VCaP (cell line): ENCODE measurements at regions not wholly inside any gene's neighbourhood (a gene's known extent, or its start where the extent isn't known, plus 50 kb on each side); places are given as distances from the start of the nearest gene placed in this dataset.

Experiments
- H3K27ac ChIP-seq: fragments of 450-650 bp; 2 replicates; pipeline ENCODE4 v1.5.1; 2017
- TF ChIP-seq, protein P1 (sequence below): fragments of 450-650 bp; conservative IDR thresholded peaks from 2 replicates; pipeline ENCODE4 v1.5.1; 2017; ENCODE audit warnings: mild to moderate bottlenecking, moderate library complexity

DNA sequence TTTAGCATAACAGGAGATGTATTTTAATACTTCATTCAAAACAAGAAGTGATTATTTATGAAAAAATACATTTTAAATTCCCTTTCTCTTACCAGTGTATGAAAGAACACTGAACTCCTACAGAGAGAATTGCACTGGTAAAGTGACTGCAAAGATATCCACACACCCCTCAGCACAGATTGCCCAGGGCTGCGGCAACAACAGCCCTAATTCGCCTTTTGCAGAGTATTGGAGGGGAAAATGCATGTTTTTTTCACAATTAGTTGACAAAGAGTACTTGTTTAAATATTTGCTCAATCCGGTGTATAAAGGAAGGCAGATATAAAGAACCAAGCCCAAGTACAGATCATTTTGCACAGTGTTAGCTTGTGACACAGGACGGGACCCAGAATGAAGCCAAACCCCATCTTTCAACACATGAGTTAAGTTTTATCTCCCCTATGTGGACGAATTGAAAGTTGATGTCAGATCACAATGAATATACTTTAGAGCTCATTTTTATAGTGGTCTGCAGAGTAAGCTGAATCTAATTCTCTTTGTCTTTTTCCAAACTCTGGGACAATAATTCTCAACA is 551.4 kb upstream of the IGFBP7 start:
- TF ChIP-seq, protein P1, sequence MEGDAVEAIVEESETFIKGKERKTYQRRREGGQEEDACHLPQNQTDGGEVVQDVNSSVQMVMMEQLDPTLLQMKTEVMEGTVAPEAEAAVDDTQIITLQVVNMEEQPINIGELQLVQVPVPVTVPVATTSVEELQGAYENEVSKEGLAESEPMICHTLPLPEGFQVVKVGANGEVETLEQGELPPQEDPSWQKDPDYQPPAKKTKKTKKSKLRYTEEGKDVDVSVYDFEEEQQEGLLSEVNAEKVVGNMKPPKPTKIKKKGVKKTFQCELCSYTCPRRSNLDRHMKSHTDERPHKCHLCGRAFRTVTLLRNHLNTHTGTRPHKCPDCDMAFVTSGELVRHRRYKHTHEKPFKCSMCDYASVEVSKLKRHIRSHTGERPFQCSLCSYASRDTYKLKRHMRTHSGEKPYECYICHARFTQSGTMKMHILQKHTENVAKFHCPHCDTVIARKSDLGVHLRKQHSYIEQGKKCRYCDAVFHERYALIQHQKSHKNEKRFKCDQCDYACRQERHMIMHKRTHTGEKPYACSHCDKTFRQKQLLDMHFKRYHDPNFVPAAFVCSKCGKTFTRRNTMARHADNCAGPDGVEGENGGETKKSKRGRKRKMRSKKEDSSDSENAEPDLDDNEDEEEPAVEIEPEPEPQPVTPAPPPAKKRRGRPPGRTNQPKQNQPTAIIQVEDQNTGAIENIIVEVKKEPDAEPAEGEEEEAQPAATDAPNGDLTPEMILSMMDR, result no peak
- H3K27ac ChIP-seq, result no peak overlapping the region

DNA sequence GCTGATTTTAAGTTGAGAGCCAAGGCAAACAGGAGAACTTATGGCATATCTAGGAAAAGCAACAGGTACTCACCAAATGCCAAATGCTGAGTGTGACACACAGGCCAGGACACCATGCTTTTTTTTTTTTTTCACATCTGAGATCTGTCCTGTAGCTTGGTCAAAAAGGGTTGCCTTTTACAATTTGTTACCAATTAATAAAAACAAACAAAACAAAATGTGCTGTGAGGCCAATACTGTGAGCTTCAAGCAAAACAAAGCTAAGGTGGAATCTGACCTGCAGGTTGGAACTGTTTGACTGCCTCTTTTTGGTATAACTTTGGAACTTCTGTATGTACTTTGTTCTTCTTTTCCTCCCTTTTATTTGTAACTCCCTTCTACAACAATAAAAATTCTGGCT is 548.5 kb upstream of the IGFBP7 start:
- TF ChIP-seq, protein P1, result no peak
- H3K27ac ChIP-seq, result no peak overlapping the region

DNA sequence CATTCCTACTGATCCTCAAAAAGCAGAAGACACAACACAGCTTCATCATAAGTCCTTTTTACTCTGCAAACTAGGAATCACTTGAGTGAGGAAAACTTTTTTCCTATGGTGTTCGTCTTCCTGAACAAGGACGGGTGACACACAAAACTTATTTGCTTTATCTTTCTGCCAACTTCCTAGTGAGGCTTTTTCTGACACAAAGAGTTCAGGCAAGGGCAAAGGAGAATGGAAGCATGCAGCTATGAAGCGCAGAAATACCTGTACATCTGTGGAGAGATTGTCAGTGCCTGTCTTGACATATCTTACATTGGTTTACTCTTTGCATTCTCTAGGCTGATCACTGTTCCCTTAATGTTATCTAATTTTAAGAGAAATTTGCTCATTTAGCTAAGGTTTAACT is 548.0 kb upstream of the IGFBP7 start:
- H3K27ac ChIP-seq, result no peak overlapping the region
- TF ChIP-seq, protein P1, result no peak

DNA sequence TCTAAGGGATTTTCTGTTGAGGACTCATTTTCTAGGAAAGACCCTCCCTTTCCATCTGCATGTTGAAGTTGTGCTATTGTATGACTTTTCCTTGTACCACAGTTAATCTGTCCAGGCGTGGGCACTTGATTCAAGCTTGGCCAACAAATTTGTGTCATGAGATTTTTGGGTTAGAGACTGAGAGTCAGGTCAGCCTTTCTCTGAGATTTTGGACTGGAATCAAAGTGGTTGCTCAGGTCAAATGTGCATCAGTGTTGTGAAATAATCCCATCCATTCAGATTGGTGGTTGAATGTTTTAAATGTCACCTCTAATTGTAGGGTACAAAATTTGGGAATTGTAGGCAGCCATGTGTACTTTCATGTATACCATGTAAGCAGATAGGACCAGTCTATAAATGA is 545.2 kb upstream of the IGFBP7 start:
- TF ChIP-seq, protein P1, result no peak
- no peak overlapping the region for H3K27ac ChIP-seq

DNA sequence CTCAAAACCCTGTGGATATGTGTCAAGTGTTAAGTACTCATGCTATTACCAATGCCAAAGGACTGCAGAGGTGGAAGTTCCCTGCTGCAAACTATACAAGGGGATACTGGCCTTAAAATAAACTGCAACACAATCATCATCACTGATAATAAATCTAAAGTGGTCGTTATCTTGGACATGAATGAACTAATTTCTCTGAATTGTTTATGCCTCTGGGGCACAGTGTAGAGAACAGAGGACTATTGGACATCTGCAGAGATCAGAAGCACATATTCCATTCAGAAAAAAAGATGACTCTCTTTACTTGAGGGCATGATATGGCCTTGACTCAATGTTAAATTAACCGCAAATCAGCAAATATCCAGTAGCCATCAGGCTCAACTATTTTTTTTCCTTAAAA is 542.6 kb upstream of the IGFBP7 start:
- H3K27ac ChIP-seq, result no peak overlapping the region
- TF ChIP-seq, protein P1, result no peak

DNA sequence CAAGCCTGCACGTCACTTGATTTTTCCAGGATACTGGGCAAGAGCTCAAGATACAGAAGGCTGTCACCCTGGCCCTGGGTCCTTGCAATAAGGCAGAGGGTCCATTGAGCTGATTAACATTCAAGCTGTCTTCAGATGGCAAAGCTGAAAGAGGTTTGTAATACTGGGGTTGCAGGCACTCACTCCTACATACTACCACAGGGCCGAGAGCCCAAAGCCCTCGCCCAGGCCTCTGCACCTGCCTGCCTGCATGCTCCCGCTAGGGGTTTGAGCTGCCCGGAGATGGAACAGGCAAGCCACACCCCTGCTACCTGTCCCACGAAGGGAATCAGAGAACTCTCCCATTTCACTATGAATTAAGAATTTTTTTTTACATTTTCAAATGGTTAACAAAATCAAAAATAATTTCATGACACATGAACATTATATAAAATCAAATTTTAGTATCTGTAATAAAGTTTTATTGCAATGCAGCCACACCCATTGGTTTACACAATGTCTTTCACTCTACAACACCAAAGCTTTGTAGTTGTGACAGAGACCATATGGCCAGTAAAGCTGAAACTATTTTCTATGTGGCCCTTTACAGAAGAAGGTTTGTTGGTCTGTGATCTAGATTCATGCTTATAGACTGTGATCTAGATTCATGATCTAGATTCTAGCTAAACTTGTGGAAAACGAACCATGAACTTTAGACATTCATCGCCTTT is 530.4 kb upstream of the IGFBP7 start:
- no peak overlapping the region for H3K27ac ChIP-seq
- TF ChIP-seq, protein P1, result no peak

DNA sequence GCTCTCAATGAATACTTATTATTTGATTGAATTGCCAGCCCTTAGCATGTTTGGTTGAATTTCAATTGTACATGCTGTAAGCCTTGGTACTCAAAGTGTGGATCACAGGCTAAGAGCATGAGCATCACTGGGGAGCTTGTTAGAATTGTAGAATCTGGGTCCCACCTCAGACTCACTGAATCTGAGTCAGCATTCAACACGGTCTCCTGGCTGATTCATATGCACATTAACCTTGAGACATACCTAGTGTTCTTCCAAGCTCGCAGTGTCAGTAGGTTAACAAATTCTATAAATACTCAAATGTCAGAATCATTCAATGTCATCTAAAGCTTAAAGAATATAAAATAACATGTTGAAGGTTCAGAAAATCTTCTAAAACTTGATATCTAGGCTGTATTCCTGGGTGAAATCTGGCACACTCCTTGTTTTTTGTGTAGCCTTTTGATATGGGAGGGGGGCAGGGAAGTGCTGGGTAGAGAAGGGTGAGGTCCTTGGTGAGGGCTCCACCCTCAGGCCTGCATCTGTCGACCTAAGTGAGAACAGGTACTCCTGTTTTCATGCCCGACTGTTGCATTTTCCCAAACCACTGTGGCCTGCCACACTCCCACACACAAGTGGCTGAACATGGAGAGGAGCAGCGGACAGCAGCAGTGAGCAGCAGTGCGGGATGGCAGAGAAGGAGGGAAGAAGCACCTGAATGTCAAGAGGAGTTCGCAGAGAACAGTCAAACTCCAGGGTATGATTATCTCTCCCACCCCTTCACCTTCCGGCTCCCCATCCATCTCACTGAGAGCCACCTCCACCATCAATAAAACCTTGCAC is 529.6 kb upstream of the IGFBP7 start:
- TF ChIP-seq, protein P1, result no peak
- H3K27ac ChIP-seq, result no peak overlapping the region
